ENCODE measurements at regions not wholly inside any gene's neighbourhood (a gene's known extent, or its start where the extent isn't known, plus 50 kb on each side); places are given as distances from the start of the nearest gene placed in this dataset.

- no peak for DNase-seq
Observed at GRCh38 chr16:86809458-86809955, 231.2 kb downstream of the FOXL1 start.

- no peak for DNase-seq
Observed at GRCh38 chr16:86810062-86810461, 231.7 kb downstream of the FOXL1 start.

- DNase-seq, result no peak
Observed at GRCh38 chr16:86812363-86812970, 234.1 kb downstream of the FOXL1 start.

GRCh38 chr16:86814256-86814655, 235.9 kb downstream of the FOXL1 start:
- DNase-seq, result no peak

- no peak for DNase-seq
Observed at GRCh38 chr16:86816930-86817625, 238.7 kb downstream of the FOXL1 start.

- no peak for DNase-seq
Observed at GRCh38 chr16:86818671-86819532, 240.6 kb downstream of the FOXL1 start.

- DNase-seq, result no peak
Observed at GRCh38 chr16:86819533-86819892, 241.2 kb downstream of the FOXL1 start.

- DNase-seq, result no peak
Observed at GRCh38 chr16:86821895-86822294, 243.5 kb downstream of the FOXL1 start.

GRCh38 chr16:86823125-86823524, 244.8 kb downstream of the FOXL1 start:
- DNase-seq, result no peak

GRCh38 chr16:86823888-86824671, 245.7 kb downstream of the FOXL1 start:
- DNase-seq, result no peak

GRCh38 chr16:86824751-86825296, 246.5 kb downstream of the FOXL1 start:
- DNase-seq, result no peak

GRCh38 chr16:86825631-86826030, 247.3 kb downstream of the FOXL1 start:
- no peak for DNase-seq

GRCh38 chr16:86826941-86827340, 248.6 kb downstream of the FOXL1 start:
- DNase-seq, result no peak

GRCh38 chr16:86827521-86827920, 249.2 kb downstream of the FOXL1 start:
- no peak for DNase-seq

GRCh38 chr16:86828202-86828601, 249.9 kb downstream of the FOXL1 start:
- no peak for DNase-seq

- no peak for DNase-seq
Observed at GRCh38 chr16:86828653-86829052, 250.3 kb downstream of the FOXL1 start.

- no peak for DNase-seq
Observed at GRCh38 chr16:86831366-86831765, 253.0 kb downstream of the FOXL1 start.

- DNase-seq, result no peak
Observed at GRCh38 chr16:86833136-86833535, 254.8 kb downstream of the FOXL1 start.

- DNase-seq, result no peak
Observed at GRCh38 chr16:86834451-86835035, 256.2 kb downstream of the FOXL1 start.

GRCh38 chr16:86835982-86836381, 257.6 kb downstream of the FOXL1 start:
- DNase-seq, result no peak

- DNase-seq, result no peak
Observed at GRCh38 chr16:86836503-86837129, 258.3 kb downstream of the FOXL1 start.

- no peak for DNase-seq
Observed at GRCh38 chr16:86843812-86844211, 265.5 kb downstream of the FOXL1 start.

Measured in activated T-cell treated with anti-CD3 and anti-CD28 coated beads, Interleukin-2, amount 50 U/mL, for 48 hours (primary cell).